ENCODE measurements at regions not wholly inside any gene's neighbourhood (a gene's known extent, or its start where the extent isn't known, plus 50 kb on each side); places are given as distances from the start of the nearest gene placed in this dataset.

- no TSS peak for BruUV-seq (replicated peaks)
- intact Hi-C loops (cut with micrococcal nuclease; ENCODE audit: unreplicated experiment) (no loop called here), in situ Hi-C loops (cut with HindIII; ENCODE audit: low pct_unique_long_range_greater_than_20kb, low sequenced_read_pairs) (no loop called here)
- ChIA-PET POLR2A (no interaction called here), CTCF (no interaction called here)
- DNase-seq (ENCODE audit: low read depth, low spot score) = no peak
- Histone ChIP-seq H3K4me3 (ENCODE audit: low read depth in 2 of 2, low read length in 2 of 2) (no peak overlapping the region), H3K27ac (ENCODE audit: low read length) (no peak overlapping the region), H3K4me1 (ENCODE audit: control insufficient read depth, insufficient read depth, low read length) (no peaks in the 10 kb centered on the region), H3K36me3 (ENCODE audit: control insufficient read depth, insufficient read depth, low read length) (no peaks in the 10 kb centered on the region), H3K9me3 (ENCODE audit: control insufficient read depth, insufficient read depth, low read depth, low read length) (no peaks in the 10 kb centered on the region), H3K27me3 (ENCODE audit: control insufficient read depth, insufficient read depth, low read length) (no peaks in the 10 kb centered on the region)
- no peak for ATAC-seq
- no peak for TF ChIP-seq TCF7L2 (IDR thresholded peaks at IDR 0.05; ENCODE audit: low read depth, low read length)
- TF ChIP-seq POLR2AphosphoS5 (IDR thresholded peaks at IDR 0.05; ENCODE audit: low read depth, low read length) = no peak
- TF ChIP-seq SIN3A (IDR thresholded peaks at IDR 0.05; ENCODE audit: borderline replicate concordance, insufficient read depth, low read depth, low read length) = no peak
- no peak for TF ChIP-seq CTCF (IDR thresholded peaks at IDR 0.05)
- no peak for TF ChIP-seq REST (IDR thresholded peaks at IDR 0.05; ENCODE audit: insufficient read depth in 1 of 2, low read depth in 2 of 2, low read length in 1 of 2)
Observed at GRCh38 chr21:15330872-15331271, 266.1 kb upstream of the NRIP1 start.

GRCh38 chr21:15332572-15332971, 267.8 kb upstream of the NRIP1 start:
- no peak overlapping the region for H3K4me3 ChIP-seq (ENCODE audit: low read depth in 2 of 2, low read length in 2 of 2)
- TF ChIP-seq SIN3A (IDR thresholded peaks at IDR 0.05; ENCODE audit: borderline replicate concordance, insufficient read depth, low read depth, low read length) (no peak), CTCF (IDR thresholded peaks at IDR 0.05) (no peak), POLR2AphosphoS5 (IDR thresholded peaks at IDR 0.05; ENCODE audit: low read depth, low read length) (no peak), TCF7L2 (IDR thresholded peaks at IDR 0.05; ENCODE audit: low read depth, low read length) (no peak)
- BruUV-seq (replicated peaks) = no TSS peak
- in situ Hi-C loops (cut with HindIII; ENCODE audit: low pct_unique_long_range_greater_than_20kb, low sequenced_read_pairs) = no loop called here
- no peaks in the 10 kb centered on the region for H3K27me3 ChIP-seq (ENCODE audit: control insufficient read depth, insufficient read depth, low read length)
- CTCF ChIA-PET = no interaction called here
- intact Hi-C loops (cut with micrococcal nuclease; ENCODE audit: unreplicated experiment) = no loop called here
- H3K36me3 ChIP-seq (ENCODE audit: control insufficient read depth, insufficient read depth, low read length) = no peaks in the 10 kb centered on the region
- POLR2A ChIA-PET = no interaction called here
- ATAC-seq (no peak), DNase-seq (ENCODE audit: low read depth, low spot score) (no peak)
- H3K9me3 ChIP-seq (ENCODE audit: control insufficient read depth, insufficient read depth, low read depth, low read length) = no peaks in the 10 kb centered on the region
- no peak overlapping the region for H3K27ac ChIP-seq (ENCODE audit: low read length)
- no peaks in the 10 kb centered on the region for H3K4me1 ChIP-seq (ENCODE audit: control insufficient read depth, insufficient read depth, low read length)

All from Panc1 (cell line).